GM12878 (cell line): ENCODE measurements at regions not wholly inside any gene's neighbourhood (a gene's known extent, or its start where the extent isn't known, plus 50 kb on each side); places are given as distances from the start of the nearest gene placed in this dataset.

Experiments
- ATAC-seq: fragments of 200-7000 bp; cut with Tn5 transposase; 3 replicates; pipeline ENCODE4 v1.9.1; 2020; ENCODE audit warnings: mild to moderate bottlenecking, moderate library complexity
- BruUV-seq: library from RNA; stranded (reverse); fragments of 400-500 nt; replicated peaks from 2 replicates; lab custom pipeline; 2021; lab: Mats Ljungman, UMichigan
- CTCF ChIA-PET: fragments of 300-600 bp; sonication (Branson Sonifier 250); formaldehyde crosslinking; extraction: SDS; loops from one replicate; lab custom pipeline; 2021; ENCODE audit warnings: inconsistent platforms; lab: Yijun Ruan, JAX
- POLR2A ChIA-PET: fragments of 350-600 bp; formaldehyde crosslinking; extraction: SDS; loops from one replicate; lab custom pipeline; 2021; ENCODE audit warnings: inconsistent platforms; lab: Charles Lee
- RAD21 ChIA-PET: fragments of 300-600 bp; sonication (Branson Sonifier 250); formaldehyde crosslinking; loops from one replicate; lab custom pipeline; 2023; ENCODE audit warnings: antibody characterized with exemption; ENCODE audit not compliant: unreplicated experiment; lab: Charles Lee
- SMC1A ChIA-PET: fragments of 300-600 bp; sonication (Branson Sonifier 250); formaldehyde crosslinking; loops from one replicate; lab custom pipeline; 2023; ENCODE audit not compliant: unreplicated experiment, uncharacterized antibody; lab: Charles Lee
- DNase-seq: peaks from one replicate; pipeline ENCODE4 v3.0.0-alpha.2; 2011; ENCODE audit warnings: low read depth, low spot score
- FAIRE-seq: peaks from 3 replicates; lab custom pipeline; 2011; peaks lifted over from hg19 to GRCh38; lab: Jason Lieb, UNC
- H2AFZ ChIP-seq: 2 replicates; pipeline ENCODE4 v1.6.0; 2011; ENCODE audit warnings: low read depth, low read length, control low read depth; ENCODE audit not compliant: control insufficient read depth
- H3K27ac ChIP-seq: 2 replicates; pipeline ENCODE4 v1.5.1; 2011; ENCODE audit warnings: control low read depth; ENCODE audit not compliant: control insufficient read depth, insufficient read depth
- H3K27me3 ChIP-seq, 2 experiments: replicated peaks in 1 of 2; 2 replicates each; pipeline versions ENCODE4 v1.6.0 to v1.6.1; 2011; ENCODE audit warnings: low read length in 1 of 2; ENCODE audit not compliant: control insufficient read depth in 2 of 2, insufficient read depth in 2 of 2
- H3K36me3 ChIP-seq, 2 experiments: 2 replicates each; pipeline ENCODE4 v1.5.1; 2011; ENCODE audit warnings: low read length in 1 of 2; ENCODE audit not compliant: control insufficient read depth in 2 of 2, insufficient read depth in 2 of 2
- H3K4me1 ChIP-seq: 2 replicates; pipeline ENCODE4 v1.6.1; 2011; ENCODE audit warnings: mild to moderate bottlenecking, low read length, moderate library complexity, mixed read lengths; ENCODE audit not compliant: control insufficient read depth, insufficient read depth
- H3K4me2 ChIP-seq: 2 replicates; pipeline ENCODE4 v1.6.0; 2011; ENCODE audit warnings: control low read depth; ENCODE audit not compliant: control insufficient read depth, insufficient read depth
- H3K4me3 ChIP-seq: fragments of 200-600 bp; sonication (generic); 2 replicates; pipeline ENCODE4 v1.5.1; 2016
- H3K79me2 ChIP-seq: 2 replicates; pipeline ENCODE4 v1.6.0; 2011; ENCODE audit warnings: low read length; ENCODE audit not compliant: control insufficient read depth, insufficient read depth
- H3K9ac ChIP-seq: 2 replicates; pipeline ENCODE4 v1.8.0; 2011; ENCODE audit warnings: low read length, control low read depth, mixed read lengths; ENCODE audit not compliant: control insufficient read depth, insufficient read depth
- H3K9me3 ChIP-seq: replicated peaks from 3 replicates; pipeline ENCODE4 v1.5.1; 2011; ENCODE audit warnings: mild to moderate bottlenecking, low read length; ENCODE audit not compliant: control insufficient read depth, insufficient read depth
- H4K20me1 ChIP-seq: 2 replicates; pipeline ENCODE4 v1.6.0; 2011; ENCODE audit not compliant: control insufficient read depth, insufficient read depth
- ATF3 ChIP-seq: IDR thresholded peaks from 2 replicates; pipeline ENCODE4 v1.6.1; 2011; ENCODE audit warnings: low read depth, mild to moderate bottlenecking, low read length, moderate library complexity, borderline replicate concordance; ENCODE audit errors: extremely low read depth
- E2F8 ChIP-seq: fragments of 450-650 bp; IDR thresholded peaks from 2 replicates; pipeline ENCODE4 v1.6.1; 2018; ENCODE audit warnings: mild to moderate bottlenecking, low read depth, moderate library complexity; ENCODE audit not compliant: partially characterized antibody
- EGR1 ChIP-seq, 2 experiments: IDR thresholded peaks; 1 replicate in 1 of 2; 2 replicates in 1 of 2; pipeline ENCODE4 v1.6.1; 2011 to 2012; ENCODE audit warnings: low read depth in 2 of 2, low read length in 2 of 2, borderline replicate concordance in 1 of 2, mild to moderate bottlenecking in 1 of 2, moderate library complexity in 1 of 2
- FOXM1 ChIP-seq: IDR thresholded peaks from 2 replicates; pipeline ENCODE4 v1.6.1; 2012; ENCODE audit warnings: low read depth, mild to moderate bottlenecking, inconsistent platforms, low read length, moderate library complexity
- JUNB ChIP-seq: IDR thresholded peaks from 2 replicates; pipeline ENCODE4 v1.6.1; 2016; ENCODE audit warnings: antibody characterized with exemption, mild to moderate bottlenecking
- MYC ChIP-seq: IDR thresholded peaks from 2 replicates; pipeline ENCODE4 v1.6.1; 2011; ENCODE audit warnings: mild to moderate bottlenecking, low read length, moderate library complexity, inconsistent platforms; ENCODE audit not compliant: insufficient read depth, insufficient replicate concordance, insufficient read length, severe bottlenecking
- NR2C2 ChIP-seq: IDR thresholded peaks from 2 replicates; pipeline ENCODE4 v1.6.1; 2011; ENCODE audit warnings: borderline replicate concordance, low read depth; ENCODE audit not compliant: control insufficient read depth, insufficient read length
- PBX3 ChIP-seq: IDR thresholded peaks from 2 replicates; pipeline ENCODE4 v1.6.1; 2011; ENCODE audit warnings: mild to moderate bottlenecking, low read depth, low read length, moderate library complexity; ENCODE audit not compliant: insufficient replicate concordance
- TCF3 ChIP-seq: IDR thresholded peaks from 2 replicates; pipeline ENCODE4 v1.6.1; 2012; ENCODE audit warnings: low read depth, mild to moderate bottlenecking, low read length, borderline replicate concordance; ENCODE audit not compliant: insufficient read depth
- ZNF24 ChIP-seq: fragments of 450-650 bp; IDR thresholded peaks from 2 replicates; pipeline ENCODE4 v1.6.1; 2017; ENCODE audit warnings: antibody characterized with exemption, mild to moderate bottlenecking
- ZZZ3 ChIP-seq: IDR thresholded peaks from 2 replicates; pipeline ENCODE4 v1.6.1; 2011; ENCODE audit warnings: low read depth; ENCODE audit not compliant: control insufficient read depth, insufficient read length
- WGBS: methylation state at CpG from one replicate; pipeline ENCODE4 v1.1.6; 2016; ENCODE audit warnings: low lambda C conversion rate; ENCODE audit not compliant: insufficient replicate concordance, insufficient coverage; ENCODE audit errors: missing lambda C conversion rate; 5-methylcytosine and 5-hydroxymethylcytosine counted together
- in situ Hi-C: fragments of 300-500 bp; cut with MboI; formaldehyde crosslinking; loops from 9 replicates; pipeline ENCODE4 v1.14.3; 2018; ENCODE audit warnings: mixed read lengths
- intact Hi-C: fragments of 100-400 bp; cut with micrococcal nuclease; formaldehyde crosslinking; loops from one replicate; pipeline ENCODE4 v1.14.2; 2022; ENCODE audit not compliant: unreplicated experiment

- Histone ChIP-seq H3K79me2 (no peaks in the 10 kb centered on the region), H3K36me3 (no peaks in the 10 kb centered on the region), H4K20me1 (no peaks in the 10 kb centered on the region), H3K4me3 (no peak overlapping the region), H2AFZ (no peak overlapping the region), H3K27ac (no peak overlapping the region), H3K9ac (no peak overlapping the region), H3K9me3 (no peaks in the 10 kb centered on the region), H3K4me1 (no peaks in the 10 kb centered on the region), H3K4me2 (no peak overlapping the region), H3K27me3 (no peaks in the 10 kb centered on the region)
- ChIA-PET CTCF (interaction anchor here (0.6 kb wide), 1 partner anchor 767 kb away, joined by 3 read pairs; no protein-coding TSS in a partner anchor), POLR2A (no interaction called here), RAD21 (no interaction called here), SMC1A (no interaction called here)
- ATAC-seq (no peak), FAIRE-seq (no peak), DNase-seq (no peak)
- intact Hi-C loops, result no loop called here
- in situ Hi-C loops, result no loop called here
- no peak for TF ChIP-seq ZNF24
- no peak for TF ChIP-seq MYC
- TF ChIP-seq NR2C2, result no peak
- no peak for TF ChIP-seq JUNB
- 9% methylated on average over 7 of the region's 7 CpGs for WGBS
- no TSS peak for BruUV-seq
These were observed 862.0 kb upstream of the CXADR start for GRCh38 chr21:16650714-16651366.

- SMC1A ChIA-PET, result no interaction called here
- BruUV-seq, result no TSS peak
- Histone ChIP-seq H4K20me1 (no peaks in the 10 kb centered on the region), H3K79me2 (no peaks in the 10 kb centered on the region), H3K4me1 (no peaks in the 10 kb centered on the region), H3K27ac (no peak overlapping the region), H3K4me3 (no peak overlapping the region), H3K9me3 (no peaks in the 10 kb centered on the region), H3K9ac (no peak overlapping the region), H2AFZ (no peak overlapping the region), H3K27me3 (no peaks in the 10 kb centered on the region), H3K36me3 (no peaks in the 10 kb centered on the region), H3K4me2 (no peak overlapping the region)
- no peak for TF ChIP-seq EGR1 (IDR thresholded peaks at IDR 0.05; ENCODE audit: borderline replicate concordance in 1 of 2, low read depth in 2 of 2, low read length in 2 of 2)
- TF ChIP-seq FOXM1, result no peak
- TF ChIP-seq TCF3, result no peak
- no peak for TF ChIP-seq ZZZ3
- no peak for TF ChIP-seq ATF3
- no peak for TF ChIP-seq PBX3
- TF ChIP-seq E2F8, result no peak
- ATAC-seq (no peak), FAIRE-seq (no peak), DNase-seq (no peak)
- WGBS, result 10% methylated on average over 3 of the region's 3 CpGs
- CTCF ChIA-PET, result no interaction called here
- in situ Hi-C loops, result no loop called here
- POLR2A ChIA-PET, result no interaction called here
- RAD21 ChIA-PET, result no interaction called here
- intact Hi-C loops, result no loop called here
These were observed 860.9 kb upstream of the CXADR start for GRCh38 chr21:16651956-16652355.
